Common myeloid progenitor, CD34-positive (primary cell): ENCODE measurements at regions not wholly inside any gene's neighbourhood (a gene's known extent, or its start where the extent isn't known, plus 50 kb on each side); places are given as distances from the start of the nearest gene placed in this dataset.
"Not testable (repeated sequence)": the region's sequence is repeated elsewhere in the genome, so short reads cannot be mapped to it uniquely, and the experiment has no call there.

ENCODE experiments used
- CTCF ChIA-PET: fragments of 350-600 bp; sonication (Branson Sonifier 250); formaldehyde crosslinking; loops from one replicate; lab custom pipeline; 2021; ENCODE audit warnings: antibody characterized with exemption; lab: Charles Lee
- POLR2A ChIA-PET: fragments of 350-600 bp; sonication (Branson Sonifier 250); formaldehyde crosslinking; loops from one replicate; lab custom pipeline; 2021; ENCODE audit warnings: antibody characterized with exemption; lab: Charles Lee
- DNase-seq, 3 donors: peaks; one replicate each; pipeline versions ENCODE4 v3.0.0 to v3.0.0-alpha.2; 2013
- H3K27ac ChIP-seq, 2 experiments: 1 replicate in 1 of 2; 2 replicates in 1 of 2; pipeline ENCODE4 v1.7.0; 2013; ENCODE audit warnings: inconsistent platforms in 2 of 2, low read length in 2 of 2, mild to moderate bottlenecking in 2 of 2, low read depth in 1 of 2, moderate library complexity in 1 of 2; ENCODE audit not compliant: severe bottlenecking in 2 of 2, insufficient read depth in 1 of 2, poor library complexity in 1 of 2
- H3K27me3 ChIP-seq, 5 experiments: replicated peaks in 2 of 5; 1 replicate in 3 of 5; 2 replicates in 2 of 5; pipeline versions ENCODE4 v1.6.1 to v1.7.0; 2013; ENCODE audit warnings: low read length in 4 of 5, mild to moderate bottlenecking in 2 of 5, moderate library complexity in 2 of 5, inconsistent platforms in 1 of 5; ENCODE audit not compliant: insufficient read depth in 5 of 5, control insufficient read depth in 4 of 5
- H3K36me3 ChIP-seq, 4 experiments: 1 replicate in 2 of 4; 2 replicates in 2 of 4; pipeline versions ENCODE4 v1.6.1 to v1.7.0; 2013; ENCODE audit warnings: low read length in 3 of 4, control low read depth in 1 of 4, mild to moderate bottlenecking in 1 of 4; ENCODE audit not compliant: control insufficient read depth in 4 of 4, insufficient read depth in 4 of 4
- H3K4me1 ChIP-seq, 4 experiments: 1 replicate in 3 of 4; 2 replicates in 1 of 4; pipeline versions ENCODE4 v1.6.1 to v1.7.1; 2013; ENCODE audit warnings: low read length in 3 of 4, mild to moderate bottlenecking in 3 of 4, control low read depth in 1 of 4, inconsistent platforms in 1 of 4, moderate library complexity in 1 of 4; ENCODE audit not compliant: control insufficient read depth in 4 of 4, insufficient read depth in 4 of 4; ENCODE audit errors: control extremely low read depth in 1 of 4
- H3K4me3 ChIP-seq, 7 experiments: 1 replicate in 4 of 7; 2 replicates in 3 of 7; pipeline versions ENCODE4 v1.5.1 to v1.7.0; 2013; ENCODE audit warnings: mild to moderate bottlenecking in 7 of 7, low read length in 6 of 7, moderate library complexity in 6 of 7, inconsistent platforms in 2 of 7, low read depth in 2 of 7, control low read depth in 1 of 7; ENCODE audit not compliant: insufficient read depth in 4 of 7, control insufficient read depth in 1 of 7; ENCODE audit errors: extremely low read depth in 1 of 7
- H3K9me3 ChIP-seq, 5 experiments: 1 replicate in 4 of 5; 2 replicates in 1 of 5; pipeline versions ENCODE4 v1.6.1 to v1.7.1; 2013; ENCODE audit warnings: low read length in 4 of 5, mild to moderate bottlenecking in 2 of 5, inconsistent platforms in 1 of 5, low read depth in 1 of 5, moderate library complexity in 1 of 5; ENCODE audit not compliant: control insufficient read depth in 4 of 5, insufficient read depth in 2 of 5; ENCODE audit errors: control extremely low read depth in 1 of 5
- WGBS: methylation state at CpG from one replicate; pipeline ENCODE4 v1.1.5; 2013; ENCODE audit not compliant: insufficient coverage; 5-methylcytosine and 5-hydroxymethylcytosine counted together

DNA sequence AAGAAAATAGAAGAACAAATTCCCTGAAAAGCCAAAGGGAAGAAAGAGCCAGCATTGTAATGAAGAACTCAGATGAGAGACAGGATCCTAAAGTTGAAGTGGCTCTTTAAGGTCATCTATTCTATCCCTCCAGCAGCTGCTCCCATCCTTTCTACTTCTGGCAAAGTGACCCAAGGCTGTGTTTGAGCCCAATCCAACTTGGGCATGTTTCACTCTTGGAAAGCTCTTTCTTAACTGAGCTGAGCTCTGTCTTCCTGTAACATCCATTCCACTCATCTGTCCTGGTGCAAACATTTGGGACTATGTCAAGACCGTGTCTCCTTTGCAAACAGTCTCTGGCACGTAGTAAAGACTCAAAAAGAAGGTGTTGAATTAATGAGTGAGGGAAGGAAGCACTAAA, 298.1 kb upstream of the IGF1R start:
- no CpG with 5 or more reads among the region's 2 CpGs for WGBS
- Histone ChIP-seq H3K27ac (no peak overlapping the region), H3K27me3 (no peaks in the 10 kb centered on the region), H3K36me3 (no peaks in the 10 kb centered on the region), H3K4me1 (no peaks in the 10 kb centered on the region), H3K9me3 (peaks cover 0 to 10% (median 0%) of the 10 kb centered on the region in 5 experiments), H3K4me3 (no peak overlapping the region)
- CTCF ChIA-PET: no interaction called here
- no peak for DNase-seq
- POLR2A ChIA-PET: no interaction called here

DNA sequence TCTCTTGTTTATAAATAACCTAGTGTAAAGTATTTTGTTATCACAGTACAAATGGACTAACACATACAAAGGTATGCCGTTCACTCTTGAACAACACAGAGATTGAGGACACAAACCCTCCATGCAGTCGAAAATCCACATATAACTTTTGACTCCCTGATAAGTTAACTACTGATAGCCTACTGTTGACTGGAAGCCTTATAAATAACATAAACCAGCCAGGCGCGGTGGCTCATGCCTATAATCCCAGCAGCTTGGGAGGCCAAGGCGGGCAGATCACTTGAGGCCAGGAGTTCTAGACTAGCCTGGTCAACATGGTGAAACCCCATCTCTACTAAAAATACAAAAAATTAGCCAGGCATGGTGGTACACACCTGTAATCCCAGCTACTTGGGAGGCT, 290.1 kb upstream of the IGF1R start:
- H3K27me3 ChIP-seq, H3K4me3 ChIP-seq, POLR2A ChIA-PET, H3K36me3 ChIP-seq, H3K4me1 ChIP-seq, CTCF ChIA-PET, H3K27ac ChIP-seq, DNase-seq, H3K9me3 ChIP-seq: not testable (repeated sequence)
- 100% methylated on average over 2 of the region's 5 CpGs for WGBS

DNA sequence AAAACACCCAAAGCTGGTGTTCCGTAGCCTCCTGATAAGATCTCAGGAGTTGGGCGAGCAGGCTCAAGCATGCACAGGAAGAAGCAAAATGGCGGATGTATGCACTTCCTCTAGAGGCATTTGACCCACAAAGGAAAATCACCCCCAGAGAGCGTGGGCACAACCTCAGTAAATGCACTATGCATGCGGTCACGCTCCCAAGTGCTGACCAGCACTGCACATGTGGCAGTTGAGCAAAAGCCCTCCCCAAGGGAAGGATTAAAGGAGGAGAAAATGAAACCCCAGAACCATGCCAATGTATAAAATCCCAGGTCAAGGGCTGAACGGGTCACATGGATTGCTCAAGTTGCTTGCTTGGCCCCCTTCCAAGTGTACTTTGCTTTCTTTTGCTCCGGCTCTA, 289.4 kb upstream of the IGF1R start:
- no peak overlapping the region for H3K27ac ChIP-seq
- no peak overlapping the region for H3K4me3 ChIP-seq
- CTCF ChIA-PET: no interaction called here
- H3K9me3 ChIP-seq: peaks cover 0 to 7% (median 3%) of the 10 kb centered on the region in 5 experiments
- POLR2A ChIA-PET: no interaction called here
- no peak for DNase-seq
- no peaks in the 10 kb centered on the region for H3K36me3 ChIP-seq
- H3K4me1 ChIP-seq: no peaks in the 10 kb centered on the region
- H3K27me3 ChIP-seq: peaks cover 0 to 2% (median 0%) of the 10 kb centered on the region in 5 experiments
- WGBS: 88% methylated on average over 8 of the region's 8 CpGs

DNA sequence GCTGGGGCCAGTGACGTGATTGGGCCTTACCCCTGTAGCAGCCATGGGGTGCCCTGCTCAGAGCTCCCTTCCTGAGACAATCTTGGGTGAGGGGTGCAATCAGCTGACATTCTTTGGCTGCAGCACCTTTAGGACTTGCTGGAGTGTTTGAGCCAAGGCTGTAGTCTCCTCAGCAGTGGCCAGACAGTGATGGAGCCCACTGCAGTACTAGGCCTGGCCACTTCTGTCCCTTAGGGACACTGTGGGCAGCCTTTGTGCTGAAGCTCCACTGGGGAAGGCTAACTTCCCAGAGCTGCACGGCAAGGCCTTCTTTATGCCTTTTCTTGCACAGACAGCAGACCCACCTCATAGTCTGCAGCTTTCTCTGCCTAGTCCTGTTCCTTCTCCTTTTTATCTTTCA, 284.9 kb upstream of the IGF1R start:
- POLR2A ChIA-PET: interaction anchor here (0.6 kb wide), 1 partner anchor 747 kb away, joined by 3 read pairs; no protein-coding TSS in a partner anchor
- Histone ChIP-seq H3K27me3 (peaks cover 0 to 2% (median 0%) of the 10 kb centered on the region in 5 experiments), H3K4me1 (no peaks in the 10 kb centered on the region), H3K27ac (no peak overlapping the region), H3K4me3 (no peak overlapping the region), H3K9me3 (no peaks in the 10 kb centered on the region), H3K36me3 (no peaks in the 10 kb centered on the region)
- WGBS: 94% methylated on average over 2 of the region's 2 CpGs
- no peak for DNase-seq
- CTCF ChIA-PET: no interaction called here

DNA sequence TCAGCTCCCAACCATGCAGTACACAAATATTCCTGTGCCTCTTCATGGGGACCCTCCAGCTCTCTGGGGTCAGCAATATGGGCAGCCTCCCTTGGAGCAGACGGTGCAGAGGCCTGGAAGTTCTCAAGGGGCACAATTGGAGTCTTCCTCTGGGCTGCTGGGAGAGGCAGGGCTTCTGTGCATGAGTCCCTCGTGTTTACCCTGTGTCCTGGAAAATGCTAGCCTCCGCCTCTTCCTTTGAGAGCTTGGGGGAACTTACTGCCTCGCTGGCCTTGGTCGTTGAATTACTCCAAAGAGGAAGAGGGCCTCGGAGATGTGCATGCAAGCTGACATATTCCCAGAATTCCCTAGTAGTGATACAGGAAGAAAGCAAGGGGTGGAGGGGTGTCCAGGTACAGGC, 284.4 kb upstream of the IGF1R start:
- WGBS: 64% methylated on average over 6 of the region's 6 CpGs
- Histone ChIP-seq H3K36me3 (no peaks in the 10 kb centered on the region), H3K27me3 (peaks cover 0 to 2% (median 0%) of the 10 kb centered on the region in 5 experiments), H3K27ac (no peak overlapping the region), H3K4me1 (no peaks in the 10 kb centered on the region), H3K9me3 (no peaks in the 10 kb centered on the region), H3K4me3 (no peak overlapping the region)
- ChIA-PET POLR2A (interaction anchor here (0.6 kb wide), 1 partner anchor 747 kb away, joined by 3 read pairs; no protein-coding TSS in a partner anchor), CTCF (no interaction called here)
- DNase-seq: no peak

DNA sequence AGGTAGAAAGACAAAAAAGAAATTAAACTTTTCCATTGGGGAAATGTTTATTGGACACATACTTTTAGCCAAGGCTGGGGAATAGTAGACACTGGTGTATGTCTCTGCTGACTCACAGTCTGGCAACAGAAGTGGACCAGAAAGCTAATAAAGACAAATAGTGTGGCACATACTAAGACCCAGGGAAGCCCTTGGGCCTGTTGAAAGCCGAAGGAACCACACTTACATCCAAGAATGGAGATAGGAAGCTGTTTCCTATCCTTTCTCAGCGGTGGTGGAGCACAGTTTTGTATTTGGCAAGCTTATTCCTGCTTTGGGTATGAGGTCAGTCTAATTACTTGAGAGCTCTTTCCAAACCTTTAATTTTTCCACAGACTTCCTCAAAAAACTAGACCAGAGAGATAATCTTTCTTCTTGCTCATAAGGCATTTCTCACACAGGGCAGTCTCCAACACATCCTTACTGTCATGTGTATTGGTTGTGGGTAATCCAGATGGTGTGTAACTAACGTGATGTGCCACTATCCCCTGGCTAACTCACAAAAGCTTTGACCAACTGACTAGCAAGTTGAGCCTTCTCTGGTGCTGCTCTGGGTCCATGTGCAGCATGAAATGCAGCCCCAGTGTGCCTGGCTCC, 279.1 kb upstream of the IGF1R start:
- WGBS: 93% methylated on average over 3 of the region's 3 CpGs
- Histone ChIP-seq H3K27ac (no peak overlapping the region), H3K4me3 (no peak overlapping the region), H3K4me1 (no peaks in the 10 kb centered on the region), H3K27me3 (peaks cover 0 to 5% (median 0%) of the 10 kb centered on the region in 5 experiments), H3K9me3 (peaks cover 0 to 4% (median 0%) of the 10 kb centered on the region in 5 experiments), H3K36me3 (no peaks in the 10 kb centered on the region)
- CTCF ChIA-PET: no interaction called here
- POLR2A ChIA-PET: no interaction called here
- no peak for DNase-seq

DNA sequence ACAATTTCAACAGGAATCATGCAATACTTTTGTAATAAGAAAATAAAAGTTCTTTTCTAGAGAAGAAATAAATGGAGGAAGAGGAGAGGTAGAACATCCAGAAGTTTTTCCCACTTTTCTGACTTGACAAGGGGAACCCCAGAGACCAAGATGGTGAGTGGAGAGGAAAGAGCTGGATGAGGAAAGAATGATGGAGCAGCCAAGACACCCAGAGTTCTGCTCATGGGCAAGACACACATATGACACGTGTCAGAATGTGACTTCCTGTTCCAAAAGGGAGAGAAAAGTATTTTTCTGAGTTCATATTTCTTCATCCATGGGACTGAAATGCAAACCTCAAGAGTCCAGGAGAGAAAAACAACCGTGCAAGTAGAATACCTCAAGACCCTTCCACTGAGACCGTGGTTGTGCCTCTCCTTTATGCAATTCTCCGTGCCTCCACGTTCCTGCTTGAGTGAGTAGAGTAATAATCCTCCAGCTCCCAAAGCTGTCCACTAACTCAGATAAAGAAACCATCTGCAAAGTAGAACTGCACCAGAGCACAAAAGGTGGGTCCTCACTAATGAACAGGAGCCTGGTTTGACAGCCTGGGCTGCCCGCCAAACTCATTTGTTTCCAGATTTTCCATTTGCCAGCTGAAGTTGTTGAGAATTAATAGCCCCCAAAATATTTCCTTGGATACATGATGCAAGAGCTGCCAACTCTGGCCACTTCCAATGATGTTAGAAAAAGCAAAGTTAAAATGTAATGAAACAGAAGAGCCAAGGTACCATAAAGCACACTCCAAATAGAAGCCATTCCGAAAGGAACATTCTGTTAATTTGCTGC, 272.6 kb upstream of the IGF1R start:
- Histone ChIP-seq H3K36me3 (no peaks in the 10 kb centered on the region), H3K9me3 (peaks cover 0 to 11% (median 2%) of the 10 kb centered on the region in 5 experiments), H3K27me3 (peaks cover 0 to 2% (median 0%) of the 10 kb centered on the region in 5 experiments), H3K27ac (no peak overlapping the region), H3K4me1 (peaks cover 0 to 2% (median 0%) of the 10 kb centered on the region in 4 experiments), H3K4me3 (no peak overlapping the region)
- 94% methylated on average over 6 of the region's 7 CpGs for WGBS
- ChIA-PET CTCF (no interaction called here), POLR2A (no interaction called here)
- DNase-seq: no peak
